Peyer's patch (tissue), 4 donors: ENCODE measurements at regions not wholly inside any gene's neighbourhood (a gene's known extent, or its start where the extent isn't known, plus 50 kb on each side); places are given as distances from the start of the nearest gene placed in this dataset.

ENCODE experiments used
- POLR2A ChIP-seq, 2 donors: fragments of 450-650 bp; IDR thresholded peaks; one replicate each; pipeline ENCODE4 v1.5.1; 2017; ENCODE audit warnings: antibody characterized with exemption in 2 of 2, mild to moderate bottlenecking in 2 of 2, moderate library complexity in 2 of 2
- TF ChIP-seq, protein P1 (sequence below), 6 experiments: fragments of 450-650 bp in 4 of 6; fragments of 200-600 bp in 2 of 6; sonication (generic) in 1 of 6; IDR thresholded peaks; one replicate each; pipeline ENCODE4 v1.5.1; 2017 to 2019; ENCODE audit warnings: antibody characterized with exemption in 6 of 6, mild to moderate bottlenecking in 3 of 6, moderate library complexity in 1 of 6

DNA sequence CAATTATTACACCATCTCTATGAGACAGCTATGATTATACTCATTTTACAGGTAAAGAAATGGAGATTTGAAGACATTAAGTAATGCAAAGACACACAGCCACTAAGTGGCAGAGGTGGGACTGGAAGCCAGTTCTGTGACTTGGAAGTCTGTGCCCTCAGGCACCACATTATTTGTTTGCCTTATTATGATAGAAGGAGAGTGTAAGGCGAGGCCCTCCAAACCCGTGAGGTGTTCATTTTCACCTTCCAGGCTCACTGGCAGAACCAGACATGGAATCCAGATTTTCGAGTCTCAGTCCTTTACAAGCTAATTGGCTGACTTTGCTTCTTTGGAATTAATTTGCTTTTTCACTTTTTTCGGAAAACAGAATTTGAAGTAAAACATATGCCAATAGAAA lies 107.9 kb downstream of the CAND1 start:
- TF ChIP-seq, protein P1, sequence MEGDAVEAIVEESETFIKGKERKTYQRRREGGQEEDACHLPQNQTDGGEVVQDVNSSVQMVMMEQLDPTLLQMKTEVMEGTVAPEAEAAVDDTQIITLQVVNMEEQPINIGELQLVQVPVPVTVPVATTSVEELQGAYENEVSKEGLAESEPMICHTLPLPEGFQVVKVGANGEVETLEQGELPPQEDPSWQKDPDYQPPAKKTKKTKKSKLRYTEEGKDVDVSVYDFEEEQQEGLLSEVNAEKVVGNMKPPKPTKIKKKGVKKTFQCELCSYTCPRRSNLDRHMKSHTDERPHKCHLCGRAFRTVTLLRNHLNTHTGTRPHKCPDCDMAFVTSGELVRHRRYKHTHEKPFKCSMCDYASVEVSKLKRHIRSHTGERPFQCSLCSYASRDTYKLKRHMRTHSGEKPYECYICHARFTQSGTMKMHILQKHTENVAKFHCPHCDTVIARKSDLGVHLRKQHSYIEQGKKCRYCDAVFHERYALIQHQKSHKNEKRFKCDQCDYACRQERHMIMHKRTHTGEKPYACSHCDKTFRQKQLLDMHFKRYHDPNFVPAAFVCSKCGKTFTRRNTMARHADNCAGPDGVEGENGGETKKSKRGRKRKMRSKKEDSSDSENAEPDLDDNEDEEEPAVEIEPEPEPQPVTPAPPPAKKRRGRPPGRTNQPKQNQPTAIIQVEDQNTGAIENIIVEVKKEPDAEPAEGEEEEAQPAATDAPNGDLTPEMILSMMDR (IDR thresholded peaks at IDR 0.05), result no peak
- TF ChIP-seq POLR2A (IDR thresholded peaks at IDR 0.05), result no peak
